ENCODE measurements at regions not wholly inside any gene's neighbourhood (a gene's known extent, or its start where the extent isn't known, plus 50 kb on each side); places are given as distances from the start of the nearest gene placed in this dataset.

- WGBS, 2 donors = 88 to 94% methylated on average over 1 of the region's 1 CpG
- Histone ChIP-seq H3K36me3 (no peaks in the 10 kb centered on the region), H3K9me3 (no peaks in the 10 kb centered on the region), H3K4me3 (no peak overlapping the region), H3K27me3 (no peaks in the 10 kb centered on the region), H3K4me1 (no peaks in the 10 kb centered on the region), H3K27ac (no peak overlapping the region)
- DNase-seq (ENCODE audit: low spot score in 2 of 2) = no peak
- TF ChIP-seq EP300 (IDR thresholded peaks at IDR 0.05) (no peak), CTCF (IDR thresholded peaks at IDR 0.05) (no peak)
Measured at GRCh38 chr4:33134366-33134765, 2414.2 kb downstream of the PCDH7 start.

- no peaks in the 10 kb centered on the region for H3K4me1 ChIP-seq
- DNase-seq (ENCODE audit: low spot score in 2 of 2) = no peak
- H3K9me3 ChIP-seq = peaks cover 0 to 3% (median 0%) of the 10 kb centered on the region in 4 donors
- no peaks in the 10 kb centered on the region for H3K27me3 ChIP-seq
- no peaks in the 10 kb centered on the region for H3K36me3 ChIP-seq
- TF ChIP-seq EP300 (IDR thresholded peaks at IDR 0.05) (no peak), CTCF (IDR thresholded peaks at IDR 0.05) (no peak), POLR2A (IDR thresholded peaks at IDR 0.05) (no peak)
- 66 to 72% methylated on average over 5 of the region's 5 CpGs for WGBS, 2 donors
- H3K4me3 ChIP-seq = no peak overlapping the region
- no peak overlapping the region for H3K27ac ChIP-seq
Measured at GRCh38 chr4:33149658-33150524, 2429.7 kb downstream of the PCDH7 start.

- Histone ChIP-seq H3K9me3 (peaks cover 0 to 3% (median 0%) of the 10 kb centered on the region in 4 donors), H3K36me3 (no peaks in the 10 kb centered on the region), H3K4me3 (no peak overlapping the region), H3K27me3 (no peaks in the 10 kb centered on the region), H3K27ac (no peak overlapping the region), H3K4me1 (no peaks in the 10 kb centered on the region)
- 56 to 67% methylated on average over 3 of the region's 3 CpGs for WGBS, 2 donors
- no peak for TF ChIP-seq CTCF (IDR thresholded peaks at IDR 0.05)
- DNase-seq (ENCODE audit: low spot score in 2 of 2) = no peak
Measured at GRCh38 chr4:33150525-33150910, 2430.3 kb downstream of the PCDH7 start.

- Histone ChIP-seq H3K27me3 (no peaks in the 10 kb centered on the region), H3K4me3 (no peak overlapping the region), H3K27ac (no peak overlapping the region), H3K36me3 (no peaks in the 10 kb centered on the region), H3K4me1 (no peaks in the 10 kb centered on the region), H3K9me3 (peaks cover 0 to 12% (median 0%) of the 10 kb centered on the region in 4 donors)
- WGBS, 2 donors = 26 to 34% methylated on average over 2 of the region's 2 CpGs
- TF ChIP-seq POLR2A (IDR thresholded peaks at IDR 0.05) = no peak
- peak in 2 of 5 experiments; percentile 8 to 30 for TF ChIP-seq CTCF (IDR thresholded peaks at IDR 0.05)
- peak in 1 of 2 donors; percentile 7 for DNase-seq (ENCODE audit: low spot score in 2 of 2)
Measured at GRCh38 chr4:33160126-33160525, 2440.0 kb downstream of the PCDH7 start.

GRCh38 chr4:33161202-33161601 is 2441.0 kb downstream of the PCDH7 start:
- H3K27ac ChIP-seq = no peak overlapping the region
- no peak for DNase-seq (ENCODE audit: low spot score in 2 of 2)
- H3K4me1 ChIP-seq = no peaks in the 10 kb centered on the region
- WGBS, 2 donors = 97 to 99% methylated on average over 4 of the region's 4 CpGs
- H3K4me3 ChIP-seq = no peak overlapping the region
- H3K36me3 ChIP-seq = no peaks in the 10 kb centered on the region
- TF ChIP-seq EP300 (IDR thresholded peaks at IDR 0.05) (no peak), POLR2A (IDR thresholded peaks at IDR 0.05) (no peak), CTCF (IDR thresholded peaks at IDR 0.05) (no peak)
- peaks cover 0 to 8% (median 0%) of the 10 kb centered on the region in 4 donors for H3K9me3 ChIP-seq
- no peaks in the 10 kb centered on the region for H3K27me3 ChIP-seq
